ENCODE measurements at regions not wholly inside any gene's neighbourhood (a gene's known extent, or its start where the extent isn't known, plus 50 kb on each side); places are given as distances from the start of the nearest gene placed in this dataset.

- H3K79me2 ChIP-seq (ENCODE audit: low read length) = no peaks in the 10 kb centered on the region
- H3K9ac ChIP-seq (ENCODE audit: low read length) = no peak overlapping the region
- TF ChIP-seq EZH2 (IDR thresholded peaks at IDR 0.05; ENCODE audit: low read length, unreplicated experiment) (no peak), CTCF (conservative IDR thresholded peaks at IDR 0.05; ENCODE audit: low read depth, low read length) (no peak), EZH2phosphoT487 (IDR thresholded peaks at IDR 0.05; ENCODE audit: borderline replicate concordance, low read length) (no peak)
- H3K9me2 ChIP-seq (replicated peaks; ENCODE audit: low read length) = no peaks in the 10 kb centered on the region
- no peak overlapping the region for H2AFZ ChIP-seq (ENCODE audit: low read length)
- no peak overlapping the region for H3K4me2 ChIP-seq (ENCODE audit: low read length)
- H3K4me1 ChIP-seq (ENCODE audit: insufficient read depth, low read length) = peaks cover 47% of the 10 kb centered on the region
- no peak overlapping the region for H3K27ac ChIP-seq (ENCODE audit: low read length)
- BruUV-seq (replicated peaks) = no TSS peak
- DNase-seq (no peak), ATAC-seq (no peak)
- intact Hi-C loops (cut with micrococcal nuclease) = no loop called here
- no peaks in the 10 kb centered on the region for H3K36me3 ChIP-seq (ENCODE audit: low read depth, low read length)
- no peaks in the 10 kb centered on the region for H3F3A ChIP-seq (ENCODE audit: low read length, unreplicated experiment)
- ChIA-PET POLR2A (ENCODE audit: unreplicated experiment) (no interaction called here), CTCF (no interaction called here)
- no peaks in the 10 kb centered on the region for H3K27me3 ChIP-seq (ENCODE audit: low read length)
- no peaks in the 10 kb centered on the region for H4K20me1 ChIP-seq (ENCODE audit: low read length)
- no peak overlapping the region for H3K4me3 ChIP-seq (ENCODE audit: low read length)
- no peaks in the 10 kb centered on the region for H3K9me3 ChIP-seq (ENCODE audit: low read length)
Measured at GRCh38 chr2:215880970-215881369, 132.4 kb downstream of the MREG start.

- ATAC-seq (peak; percentile 72), DNase-seq (peak; percentile 59)
- Histone ChIP-seq H2AFZ (ENCODE audit: low read length) (peak overlapping the region; percentile 24; the same call in 1 of the 2 replicates), H3K27me3 (ENCODE audit: low read length) (no peaks in the 10 kb centered on the region), H3K9me2 (replicated peaks; ENCODE audit: low read length) (no peaks in the 10 kb centered on the region), H3K9ac (ENCODE audit: low read length) (no peak overlapping the region), H3F3A (ENCODE audit: low read length, unreplicated experiment) (no peaks in the 10 kb centered on the region), H3K27ac (ENCODE audit: low read length) (peak overlapping the region; percentile 1; the same call in 1 of the 2 replicates), H3K79me2 (ENCODE audit: low read length) (no peaks in the 10 kb centered on the region), H3K9me3 (ENCODE audit: low read length) (no peaks in the 10 kb centered on the region), H4K20me1 (ENCODE audit: low read length) (no peaks in the 10 kb centered on the region), H3K4me1 (ENCODE audit: insufficient read depth, low read length) (peaks cover 47% of the 10 kb centered on the region), H3K4me2 (ENCODE audit: low read length) (0 out of 2 replicates have a peak overlapping the region, but pooled peaks have one; percentile 7), H3K36me3 (ENCODE audit: low read depth, low read length) (no peaks in the 10 kb centered on the region), H3K4me3 (ENCODE audit: low read length) (no peak overlapping the region)
- no peak for TF ChIP-seq EZH2phosphoT487 (IDR thresholded peaks at IDR 0.05; ENCODE audit: borderline replicate concordance, low read length)
- no peak for TF ChIP-seq CTCF (conservative IDR thresholded peaks at IDR 0.05; ENCODE audit: low read depth, low read length)
- POLR2A ChIA-PET (ENCODE audit: unreplicated experiment) = no interaction called here
- TSS peak; percentile 67 for BruUV-seq (replicated peaks)
- CTCF ChIA-PET = interaction anchor here (0.5 to 0.6 kb wide), 2 partner anchors 34 to 344 kb away, joined by 3 to 5 read pairs; no protein-coding TSS in a partner anchor
- intact Hi-C loops (cut with micrococcal nuclease) = loop anchor here (5.0 kb wide), 1 partner anchor 88 kb away; no protein-coding TSS in a partner anchor
Measured at GRCh38 chr2:215879977-215880940, 133.1 kb downstream of the MREG start.
